ENCODE measurements at regions not wholly inside any gene's neighbourhood (a gene's known extent, or its start where the extent isn't known, plus 50 kb on each side); places are given as distances from the start of the nearest gene placed in this dataset.

GRCh38 chr14:43894534-43894933 is 612.5 kb downstream of the FSCB start:
- Histone ChIP-seq H3K4me1 (no peaks in the 10 kb centered on the region), H3K27me3 (no peaks in the 10 kb centered on the region), H3K4me3 (no peak overlapping the region), H3K9me3 (no peaks in the 10 kb centered on the region), H3K27ac (no peak overlapping the region), H3K36me3 (no peaks in the 10 kb centered on the region)
- in situ Hi-C loops (cut with MboI; ENCODE audit: low pct_ligation_motif_present in 1 of 4, low pct_unique_long_range_greater_than_20kb in 1 of 4, low sequenced_read_pairs in 3 of 4), result no loop called here
- no peak for DNase-seq
- 63 to 66% methylated on average over 3 of the region's 3 CpGs for WGBS, 2 donors (ENCODE audit: low coverage in 1 of 2)
- no peak for TF ChIP-seq EP300 (IDR thresholded peaks at IDR 0.05; ENCODE audit: low read depth)
- TF ChIP-seq CTCF (IDR thresholded peaks at IDR 0.05), result peak; percentile 16 to 54 (median 32)
- intact Hi-C loops (cut with DNase I; ENCODE audit: low total_unique reads), result no loop called here

DNA sequence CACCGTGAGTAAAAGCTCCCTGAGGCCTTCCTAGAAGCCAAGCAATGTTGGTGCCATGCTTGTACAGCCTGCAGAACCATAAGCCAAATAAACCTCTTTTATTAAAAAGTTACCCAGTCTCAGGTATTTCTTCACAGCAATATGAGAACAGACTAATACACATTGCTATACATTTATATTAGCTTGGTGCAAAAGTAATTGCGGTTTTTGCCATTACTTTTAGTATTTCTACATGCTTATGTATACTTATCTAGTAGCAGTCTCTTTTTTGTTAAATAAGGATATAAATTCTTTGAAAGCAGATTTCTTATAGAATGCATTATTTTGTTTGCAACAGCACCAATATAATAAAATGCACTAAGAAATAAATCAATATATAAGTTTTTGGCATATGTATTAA is 619.6 kb downstream of the FSCB start:
- no peaks in the 10 kb centered on the region for H3K9me3 ChIP-seq
- in situ Hi-C loops (cut with MboI; ENCODE audit: low pct_ligation_motif_present in 1 of 4, low pct_unique_long_range_greater_than_20kb in 1 of 4, low sequenced_read_pairs in 3 of 4) (no loop called here), intact Hi-C loops (cut with DNase I; ENCODE audit: low total_unique reads) (no loop called here)
- no peaks in the 10 kb centered on the region for H3K27me3 ChIP-seq
- H3K27ac ChIP-seq, result no peak overlapping the region
- TF ChIP-seq EP300 (IDR thresholded peaks at IDR 0.05; ENCODE audit: low read depth) (no peak), POLR2A (IDR thresholded peaks at IDR 0.05) (no peak), CTCF (IDR thresholded peaks at IDR 0.05) (no peak), POLR2AphosphoS5 (IDR thresholded peaks at IDR 0.05) (no peak)
- H3K36me3 ChIP-seq, result no peaks in the 10 kb centered on the region
- no peak overlapping the region for H3K4me3 ChIP-seq
- WGBS, 2 donors (ENCODE audit: low coverage in 1 of 2), result 86 to 92% methylated on average over 2 of the region's 2 CpGs
- no peak for DNase-seq
- no peaks in the 10 kb centered on the region for H3K4me1 ChIP-seq

GRCh38 chr14:43877351-43877960 is 629.6 kb downstream of the FSCB start:
- TF ChIP-seq POLR2AphosphoS5 (IDR thresholded peaks at IDR 0.05) (no peak), EP300 (IDR thresholded peaks at IDR 0.05; ENCODE audit: low read depth) (no peak), CTCF (IDR thresholded peaks at IDR 0.05) (no peak), POLR2A (IDR thresholded peaks at IDR 0.05) (no peak)
- Histone ChIP-seq H3K27ac (no peak overlapping the region), H3K36me3 (no peaks in the 10 kb centered on the region), H3K4me1 (peaks cover 0 to 4% (median 0%) of the 10 kb centered on the region in 4 donors), H3K4me3 (no peak overlapping the region), H3K9me3 (no peaks in the 10 kb centered on the region), H3K27me3 (no peaks in the 10 kb centered on the region)
- 32 to 34% methylated on average over 3 of the region's 3 CpGs for WGBS, 2 donors (ENCODE audit: low coverage in 1 of 2)
- intact Hi-C loops (cut with DNase I; ENCODE audit: low total_unique reads) (no loop called here), in situ Hi-C loops (cut with MboI; ENCODE audit: low pct_ligation_motif_present in 1 of 4, low pct_unique_long_range_greater_than_20kb in 1 of 4, low sequenced_read_pairs in 3 of 4) (no loop called here)
- DNase-seq, result no peak

DNA sequence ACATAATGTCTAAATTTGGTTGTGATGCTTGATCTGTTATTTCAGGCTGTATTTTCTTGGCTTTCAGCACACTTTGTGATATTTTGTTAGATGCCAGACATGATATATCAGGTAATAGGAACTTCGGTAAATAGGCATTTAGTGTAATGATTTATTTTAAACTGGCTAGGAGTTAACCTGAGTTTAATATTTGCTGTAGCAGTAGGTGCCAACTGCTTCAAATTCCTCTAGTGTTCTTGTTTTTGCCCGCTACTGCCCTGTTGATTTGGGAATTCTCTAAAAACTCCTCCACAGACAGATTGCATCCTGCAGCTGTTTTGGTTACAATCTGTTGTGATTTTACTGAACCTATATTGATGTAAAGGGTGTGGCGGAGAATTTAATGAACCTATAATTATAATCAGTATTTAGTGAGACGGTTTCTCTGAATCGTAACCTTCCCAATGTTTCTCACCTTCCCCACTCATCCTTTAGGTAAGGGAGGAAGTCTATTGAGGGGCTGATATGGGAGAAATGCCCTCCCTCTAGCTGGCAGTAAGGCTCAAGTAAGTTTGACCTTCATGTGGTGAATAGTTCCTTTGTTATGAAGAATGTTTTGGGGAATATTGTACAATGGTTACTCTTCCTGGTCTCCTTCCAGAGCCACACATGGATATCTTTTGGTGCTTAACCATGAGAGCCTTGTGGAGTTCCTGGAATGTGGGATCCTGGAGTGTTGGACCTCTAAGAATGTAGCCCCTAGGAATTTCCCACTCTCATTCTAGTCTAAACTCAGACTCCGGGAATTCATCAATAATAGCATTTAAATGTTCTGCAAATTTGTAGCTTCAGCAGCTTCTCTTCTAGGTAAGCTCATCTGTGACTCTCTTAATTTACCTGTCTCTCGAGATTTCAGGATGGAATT is 634.1 kb downstream of the FSCB start:
- H3K4me1 ChIP-seq, result peaks cover 0 to 4% (median 0%) of the 10 kb centered on the region in 4 donors
- no peak overlapping the region for H3K4me3 ChIP-seq
- 70 to 86% methylated on average over 5 to 7 of the region's 7 CpGs for WGBS, 2 donors (ENCODE audit: low coverage in 1 of 2)
- DNase-seq, result no peak
- no peak overlapping the region for H3K27ac ChIP-seq
- in situ Hi-C loops (cut with MboI; ENCODE audit: low pct_ligation_motif_present in 1 of 4, low pct_unique_long_range_greater_than_20kb in 1 of 4, low sequenced_read_pairs in 3 of 4) (no loop called here), intact Hi-C loops (cut with DNase I; ENCODE audit: low total_unique reads) (no loop called here)
- H3K9me3 ChIP-seq, result no peaks in the 10 kb centered on the region
- no peaks in the 10 kb centered on the region for H3K36me3 ChIP-seq
- no peaks in the 10 kb centered on the region for H3K27me3 ChIP-seq
- TF ChIP-seq CTCF (IDR thresholded peaks at IDR 0.05) (no peak), POLR2AphosphoS5 (IDR thresholded peaks at IDR 0.05) (no peak), POLR2A (IDR thresholded peaks at IDR 0.05) (no peak), EP300 (IDR thresholded peaks at IDR 0.05; ENCODE audit: low read depth) (no peak)
